Breast epithelium (tissue), 3 donors: ENCODE measurements at regions not wholly inside any gene's neighbourhood (a gene's known extent, or its start where the extent isn't known, plus 50 kb on each side); places are given as distances from the start of the nearest gene placed in this dataset.

Experiments
- POLR2A ChIP-seq: fragments of 450-650 bp; IDR thresholded peaks from one replicate; pipeline ENCODE4 v1.6.1; 2016; ENCODE audit warnings: antibody characterized with exemption, mild to moderate bottlenecking, moderate library complexity
- TF ChIP-seq, protein P1 (sequence below), 3 donors: fragments of 450-650 bp; IDR thresholded peaks; one replicate each; pipeline ENCODE4 v1.5.1; 2016 to 2017; ENCODE audit warnings: antibody characterized with exemption in 3 of 3, mild to moderate bottlenecking in 3 of 3, moderate library complexity in 3 of 3

DNA sequence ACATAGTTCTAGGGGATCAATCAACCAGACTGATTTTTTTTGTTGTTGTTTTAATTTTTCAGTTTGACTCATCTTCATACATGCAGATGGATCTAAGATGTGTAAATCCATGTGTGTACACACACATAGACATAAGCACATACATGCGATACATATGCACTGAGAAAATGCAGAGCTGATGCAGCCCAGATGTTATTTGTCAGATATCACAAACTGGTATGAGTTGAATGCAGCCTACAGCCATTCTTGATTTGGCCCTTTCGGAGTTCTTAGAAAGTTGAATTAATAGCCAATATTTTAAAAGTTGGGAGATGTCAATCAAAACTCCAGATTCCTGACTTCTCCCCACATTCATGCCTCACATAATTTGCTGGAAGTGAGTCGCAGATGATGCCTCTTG is 180.4 kb downstream of the SPATA18 start:
- TF ChIP-seq, protein P1, sequence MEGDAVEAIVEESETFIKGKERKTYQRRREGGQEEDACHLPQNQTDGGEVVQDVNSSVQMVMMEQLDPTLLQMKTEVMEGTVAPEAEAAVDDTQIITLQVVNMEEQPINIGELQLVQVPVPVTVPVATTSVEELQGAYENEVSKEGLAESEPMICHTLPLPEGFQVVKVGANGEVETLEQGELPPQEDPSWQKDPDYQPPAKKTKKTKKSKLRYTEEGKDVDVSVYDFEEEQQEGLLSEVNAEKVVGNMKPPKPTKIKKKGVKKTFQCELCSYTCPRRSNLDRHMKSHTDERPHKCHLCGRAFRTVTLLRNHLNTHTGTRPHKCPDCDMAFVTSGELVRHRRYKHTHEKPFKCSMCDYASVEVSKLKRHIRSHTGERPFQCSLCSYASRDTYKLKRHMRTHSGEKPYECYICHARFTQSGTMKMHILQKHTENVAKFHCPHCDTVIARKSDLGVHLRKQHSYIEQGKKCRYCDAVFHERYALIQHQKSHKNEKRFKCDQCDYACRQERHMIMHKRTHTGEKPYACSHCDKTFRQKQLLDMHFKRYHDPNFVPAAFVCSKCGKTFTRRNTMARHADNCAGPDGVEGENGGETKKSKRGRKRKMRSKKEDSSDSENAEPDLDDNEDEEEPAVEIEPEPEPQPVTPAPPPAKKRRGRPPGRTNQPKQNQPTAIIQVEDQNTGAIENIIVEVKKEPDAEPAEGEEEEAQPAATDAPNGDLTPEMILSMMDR (IDR thresholded peaks at IDR 0.05): no peak
- TF ChIP-seq POLR2A: no peak
